GM10248 (cell line): ENCODE measurements at regions not wholly inside any gene's neighbourhood (a gene's known extent, or its start where the extent isn't known, plus 50 kb on each side); places are given as distances from the start of the nearest gene placed in this dataset.

Experiments used
- CTCF ChIA-PET: fragments of 300-600 bp; sonication (Branson Sonifier 250); formaldehyde crosslinking; extraction: SDS; loops from one replicate; lab custom pipeline; 2021; ENCODE audit warnings: antibody characterized with exemption; lab: Yijun Ruan, JAX
- POLR2A ChIA-PET: fragments of 350-650 bp; sonication (Branson Sonifier 250); formaldehyde crosslinking; extraction: SDS; loops from one replicate; lab custom pipeline; 2020; ENCODE audit warnings: antibody characterized with exemption; lab: Yijun Ruan, JAX
- DNase-seq: peaks from one replicate; pipeline ENCODE4 v3.0.0; 2012; ENCODE audit errors: extremely low spot score
- TF ChIP-seq, protein P1 (sequence below): IDR thresholded peaks from 2 replicates; pipeline ENCODE4 v1.5.1; 2012; ENCODE audit warnings: mild to moderate bottlenecking, low read depth; ENCODE audit errors: extremely low read depth, missing control alignments, control extremely low read depth

GRCh38 chr14:71437870-71438269, 494.4 kb upstream of the RGS6 start:
- POLR2A ChIA-PET = no interaction called here

DNA sequence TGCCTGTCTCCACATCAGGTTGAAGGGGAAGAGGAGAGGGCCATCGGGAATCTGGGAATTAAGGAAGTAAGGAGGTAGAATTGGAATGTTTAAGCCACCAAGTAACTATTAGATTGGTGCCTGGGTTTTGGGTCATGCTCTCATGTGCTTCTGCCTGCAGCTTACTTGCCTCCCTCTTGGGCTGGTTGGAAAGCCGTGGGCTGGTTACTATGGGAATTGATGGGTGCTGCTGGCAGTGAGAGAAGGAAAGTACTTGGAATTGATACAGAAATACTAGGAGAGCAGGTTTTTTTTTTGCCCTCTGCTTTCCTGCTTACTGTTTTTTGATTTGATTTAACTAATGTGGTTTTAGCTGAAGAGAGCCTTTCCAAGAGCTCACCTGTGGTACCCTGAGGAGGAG, 493.5 kb upstream of the RGS6 start:
- TF ChIP-seq, protein P1, sequence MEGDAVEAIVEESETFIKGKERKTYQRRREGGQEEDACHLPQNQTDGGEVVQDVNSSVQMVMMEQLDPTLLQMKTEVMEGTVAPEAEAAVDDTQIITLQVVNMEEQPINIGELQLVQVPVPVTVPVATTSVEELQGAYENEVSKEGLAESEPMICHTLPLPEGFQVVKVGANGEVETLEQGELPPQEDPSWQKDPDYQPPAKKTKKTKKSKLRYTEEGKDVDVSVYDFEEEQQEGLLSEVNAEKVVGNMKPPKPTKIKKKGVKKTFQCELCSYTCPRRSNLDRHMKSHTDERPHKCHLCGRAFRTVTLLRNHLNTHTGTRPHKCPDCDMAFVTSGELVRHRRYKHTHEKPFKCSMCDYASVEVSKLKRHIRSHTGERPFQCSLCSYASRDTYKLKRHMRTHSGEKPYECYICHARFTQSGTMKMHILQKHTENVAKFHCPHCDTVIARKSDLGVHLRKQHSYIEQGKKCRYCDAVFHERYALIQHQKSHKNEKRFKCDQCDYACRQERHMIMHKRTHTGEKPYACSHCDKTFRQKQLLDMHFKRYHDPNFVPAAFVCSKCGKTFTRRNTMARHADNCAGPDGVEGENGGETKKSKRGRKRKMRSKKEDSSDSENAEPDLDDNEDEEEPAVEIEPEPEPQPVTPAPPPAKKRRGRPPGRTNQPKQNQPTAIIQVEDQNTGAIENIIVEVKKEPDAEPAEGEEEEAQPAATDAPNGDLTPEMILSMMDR = no peak
- POLR2A ChIA-PET = no interaction called here
- CTCF ChIA-PET = interaction anchor here (1.5 kb wide), 1 partner anchor 40 kb away, joined by 3 read pairs; no protein-coding TSS in a partner anchor
- no peak for DNase-seq

More at GRCh38 chr14:71437870-71438269, 494.4 kb upstream of the RGS6 start:
- DNase-seq = no peak
- TF ChIP-seq, protein P1 = no peak
- CTCF ChIA-PET = interaction anchor here (1.3 to 1.5 kb wide), 2 partner anchors 41 to 60 kb away, joined by 3 to 4 read pairs; no protein-coding TSS in a partner anchor

- DNase-seq = no peak
- TF ChIP-seq, protein P1 = no peak
- ChIA-PET CTCF (interaction anchor here (1.4 kb wide), 1 partner anchor 31 kb away, joined by 4 read pairs; no protein-coding TSS in a partner anchor), POLR2A (no interaction called here)
Measured at GRCh38 chr14:71441126-71441525, 491.1 kb upstream of the RGS6 start.

DNA sequence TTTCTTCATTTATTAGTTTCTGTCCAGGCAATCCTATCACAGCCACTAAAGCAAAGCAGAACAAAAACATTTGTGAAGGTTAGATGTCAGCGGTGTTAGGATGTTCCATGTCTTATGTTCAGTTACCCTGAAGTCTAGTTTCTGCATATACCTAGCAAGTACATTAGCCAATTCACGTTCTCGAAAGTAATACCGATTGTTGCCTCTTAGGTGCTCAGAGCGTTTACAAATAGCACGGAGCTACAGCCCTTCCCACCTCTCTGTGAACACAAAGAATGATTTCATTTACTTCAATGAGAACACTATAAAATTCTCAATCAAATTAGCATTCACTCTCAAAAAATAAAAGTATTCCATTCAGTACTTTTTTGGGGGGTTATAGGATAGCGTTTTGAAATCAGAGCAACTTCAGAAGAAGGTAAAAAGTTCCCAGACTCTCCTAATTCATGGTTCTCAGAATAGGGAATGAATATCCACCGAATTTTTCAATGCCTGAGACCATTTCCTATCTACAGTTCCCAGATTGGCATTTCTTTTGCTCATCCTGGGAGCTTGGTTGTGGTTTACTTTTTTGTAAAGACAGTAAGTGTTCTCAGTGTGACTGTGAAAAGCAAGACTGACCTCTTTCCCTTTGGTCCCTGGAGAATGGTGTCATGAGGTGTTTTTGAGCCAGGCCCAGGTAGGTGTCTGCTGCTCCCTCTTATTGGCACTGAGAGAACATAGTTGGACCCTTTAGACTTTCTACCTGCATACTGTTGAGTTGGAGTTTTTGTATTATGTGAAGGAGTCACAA, 488.0 kb upstream of the RGS6 start:
- TF ChIP-seq, protein P1 = no peak
- POLR2A ChIA-PET = no interaction called here
- DNase-seq = no peak
- CTCF ChIA-PET = interaction anchor here (0.8 to 1.6 kb wide), 3 partner anchors 9 to 17 kb away, joined by 3 to 7 read pairs (median 5); no protein-coding TSS in a partner anchor

DNA sequence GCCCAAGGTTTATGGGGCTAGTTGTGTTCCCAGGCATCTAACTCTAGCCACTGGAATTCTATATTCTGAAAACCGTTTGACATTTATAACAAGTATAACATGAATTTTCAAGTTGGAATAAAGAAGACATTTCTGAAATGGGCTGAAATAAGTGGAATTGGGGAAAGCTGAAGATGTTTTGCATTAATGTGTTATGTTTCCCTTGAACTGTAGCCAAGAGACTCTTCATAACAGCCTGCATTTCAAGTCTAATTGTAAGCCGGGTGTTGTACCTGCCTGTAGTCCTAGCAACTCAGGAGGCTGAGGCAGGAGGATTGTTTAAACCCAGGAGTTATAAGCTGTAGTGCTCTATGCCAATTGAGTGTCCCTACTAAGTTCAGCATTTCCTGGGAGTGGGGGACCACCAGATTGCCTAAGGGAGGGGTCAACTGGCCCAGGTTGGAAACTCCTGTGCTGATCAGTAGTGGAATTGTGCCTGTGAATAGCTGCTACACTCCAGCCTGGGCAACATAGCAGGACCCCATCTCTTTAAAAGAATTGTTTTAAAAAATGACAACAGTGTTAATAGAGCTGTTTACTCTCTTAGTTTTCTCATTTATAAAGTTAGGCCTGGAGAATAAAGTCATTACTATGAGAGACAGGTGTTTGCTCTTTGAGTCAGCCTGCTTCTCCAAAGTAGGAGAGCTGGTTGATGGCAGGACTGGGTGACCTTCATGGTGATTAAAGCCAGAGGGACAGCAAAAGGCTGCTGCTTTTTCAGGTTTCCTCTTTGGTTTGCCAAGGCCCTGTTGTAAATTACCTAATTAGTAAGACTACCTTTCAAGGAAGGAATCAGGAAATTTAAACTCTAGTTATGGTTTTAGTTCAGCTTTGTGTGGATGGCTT, 483.6 kb upstream of the RGS6 start:
- no peak for DNase-seq
- ChIA-PET POLR2A (no interaction called here), CTCF (interaction anchor here (0.8 to 2.5 kb wide), 5 partner anchors 9 to 311 kb away, joined by 3 to 15 read pairs (median 4); no protein-coding TSS in a partner anchor)
- TF ChIP-seq, protein P1 = no peak
